K562 (cell line): ENCODE measurements at regions not wholly inside any gene's neighbourhood (a gene's known extent, or its start where the extent isn't known, plus 50 kb on each side); places are given as distances from the start of the nearest gene placed in this dataset.

Source experiments
- CBFB ChIP-seq: sonication (generic); formaldehyde crosslinking; IDR thresholded peaks from 2 replicates; pipeline ENCODE4 v1.4.0; 2020; ENCODE audit warnings: mild to moderate bottlenecking, missing genetic modification reagents
- CCNT2 ChIP-seq: IDR thresholded peaks from 2 replicates; pipeline ENCODE4 v1.6.1; 2011; ENCODE audit warnings: borderline replicate concordance, low read depth, mild to moderate bottlenecking, moderate library complexity, mixed read lengths, low read length; ENCODE audit not compliant: insufficient read length; ENCODE audit errors: extremely low read depth
- CHD7 ChIP-seq: fragments of 200-600 bp; sonication (generic); IDR thresholded peaks from one replicate; pipeline ENCODE4 v1.6.1; 2012; ENCODE audit warnings: mild to moderate bottlenecking, low read depth, low read length, inconsistent platforms
- EGR1 ChIP-seq: fragments of 450-650 bp; conservative IDR thresholded peaks from 2 replicates; pipeline ENCODE4 v1.6.1; 2017; ENCODE audit warnings: mild to moderate bottlenecking
- ELK1 ChIP-seq: sonication (generic); formaldehyde crosslinking; IDR thresholded peaks from 2 replicates; pipeline ENCODE4 v1.8.1; 2022; ENCODE audit warnings: missing genetic modification reagents
- FOSL1 ChIP-seq: fragments of 200-800 bp; sonication (Bioruptor generic); conservative IDR thresholded peaks from 2 replicates; pipeline ENCODE4 v1.6.1; 2016; ENCODE audit warnings: missing genetic modification characterization, missing compliant biosample characterization
- HMG20B ChIP-seq: fragments of 250-450 bp; sonication (Bioruptor Pico); IDR thresholded peaks from 2 replicates; pipeline ENCODE4 v1.5.0; 2021; ENCODE audit warnings: mild to moderate bottlenecking
- JUND ChIP-seq, 2 experiments: IDR thresholded peaks; 2 replicates in 1 of 2; 3 replicates in 1 of 2; pipeline ENCODE4 v1.6.1; 2011; ENCODE audit warnings: borderline replicate concordance in 2 of 2, low read depth in 2 of 2, low read length in 2 of 2, improper control_type of control experiment in 1 of 2, missing biosample characterization in 1 of 2, missing genetic modification characterization in 1 of 2, missing genetic modification reagents in 1 of 2
- MCM3 ChIP-seq: fragments of 450-650 bp; IDR thresholded peaks from 2 replicates; pipeline ENCODE4 v1.6.1; 2016
- NFIC ChIP-seq: fragments of 450-650 bp; IDR thresholded peaks from 2 replicates; pipeline ENCODE4 v1.6.1; 2017; ENCODE audit warnings: mild to moderate bottlenecking, inconsistent platforms
- PCBP1 ChIP-seq: fragments of 200-400 bp; formaldehyde crosslinking; IDR thresholded peaks from 2 replicates; pipeline ENCODE4 v1.6.1; 2018; ENCODE audit warnings: mild to moderate bottlenecking, low read depth, low read length; ENCODE audit not compliant: poor library complexity, severe bottlenecking
- SIRT6 ChIP-seq: IDR thresholded peaks from one replicate; pipeline ENCODE4 v1.6.1; 2012; ENCODE audit warnings: low read depth, mild to moderate bottlenecking, control low read depth, inconsistent platforms, low read length, moderate library complexity
- TEAD1 ChIP-seq, 2 experiments: fragments of 450-650 bp in 1 of 2; sonication (generic) in 1 of 2; formaldehyde crosslinking; IDR thresholded peaks; 2 replicates each; pipeline versions ENCODE4 v1.4.0 to v1.8.0; 2020 to 2022; ENCODE audit warnings: mild to moderate bottlenecking in 2 of 2, missing genetic modification reagents in 1 of 2
- VEZF1 ChIP-seq: fragments of 200-800 bp; sonication (Bioruptor generic); IDR thresholded peaks from 2 replicates; pipeline ENCODE4 v1.6.1; 2017; ENCODE audit warnings: missing genetic modification characterization, missing compliant biosample characterization
- ZEB2 ChIP-seq: fragments of 450-650 bp; IDR thresholded peaks from 2 replicates; pipeline ENCODE4 v1.6.1; 2016

GRCh38 chr1:4256351-4256750, 356.3 kb upstream of the C1orf174 start (continued):
- TF ChIP-seq CHD7 (no peak), CCNT2 (no peak), FOSL1 (tag) (no peak), PCBP1 (no peak), EGR1 (no peak), TEAD1 (CRISPR knock-in tag; IDR thresholded peaks at IDR 0.05) (no peak), MCM3 (no peak), VEZF1 (CRISPR knock-in tag) (no peak), NFIC (no peak), ZEB2 (no peak), HMG20B (CRISPR knock-in tag) (no peak), SIRT6 (no peak), ELK1 (CRISPR knock-in tag) (no peak), JUND (IDR thresholded peaks at IDR 0.05; ENCODE audit: borderline replicate concordance, low read depth, low read length) (no peak), JUND (tag; IDR thresholded peaks at IDR 0.05; ENCODE audit: borderline replicate concordance, low read depth, low read length) (no peak), CBFB (CRISPR knock-in tag) (no peak)
